ENCODE measurements at regions not wholly inside any gene's neighbourhood (a gene's known extent, or its start where the extent isn't known, plus 50 kb on each side); places are given as distances from the start of the nearest gene placed in this dataset.
"Not testable (repeated sequence)": the region's sequence is repeated elsewhere in the genome, so short reads cannot be mapped to it uniquely, and the experiment has no call there.

- no peak for DNase-seq
Measured at GRCh38 chr9:89946741-89947140, 341.9 kb downstream of the GADD45G start.

- no peak for DNase-seq
Measured at GRCh38 chr9:89949111-89949510, 344.3 kb downstream of the GADD45G start.

GRCh38 chr9:89951675-89952074 is 346.9 kb downstream of the GADD45G start:
- no peak for DNase-seq

DNA sequence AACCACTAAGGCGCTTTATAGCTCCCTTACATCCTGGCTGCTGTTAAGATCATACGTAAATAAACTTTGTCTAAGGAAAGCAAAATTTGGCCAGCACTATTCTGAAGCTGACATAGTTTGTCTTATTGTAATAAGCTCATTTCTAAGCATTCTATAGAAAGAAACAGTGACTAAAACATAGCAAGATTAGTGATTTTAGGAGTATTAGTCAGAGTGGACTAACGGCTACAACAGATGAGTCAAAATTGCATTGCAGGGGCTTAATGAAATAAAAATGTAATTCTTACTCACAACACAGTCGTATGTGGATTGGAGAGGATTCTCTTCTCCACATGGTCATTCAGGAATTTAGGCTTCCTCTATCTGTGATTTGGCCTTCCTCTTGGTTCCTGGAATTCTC is 347.6 kb downstream of the GADD45G start:
- no peak for DNase-seq

GRCh38 chr9:89953263-89953662 is 348.5 kb downstream of the GADD45G start:
- DNase-seq = not testable (repeated sequence)

GRCh38 chr9:89953824-89954615 is 349.2 kb downstream of the GADD45G start:
- DNase-seq = peak; percentile 11

- no peak for DNase-seq
Measured at GRCh38 chr9:89955144-89955543, 350.3 kb downstream of the GADD45G start.

GRCh38 chr9:89955626-89956025 is 350.8 kb downstream of the GADD45G start:
- DNase-seq = no peak

GRCh38 chr9:89956331-89956730 is 351.5 kb downstream of the GADD45G start:
- DNase-seq = no peak

- DNase-seq = no peak
Measured at GRCh38 chr9:89956907-89957306, 352.1 kb downstream of the GADD45G start.

- DNase-seq = no peak
Measured at GRCh38 chr9:89958086-89958485, 353.3 kb downstream of the GADD45G start.

- DNase-seq = no peak
Measured at GRCh38 chr9:89961616-89962341, 357.0 kb downstream of the GADD45G start.

- no peak for DNase-seq
Measured at GRCh38 chr9:89963280-89963679, 358.5 kb downstream of the GADD45G start.

DNA sequence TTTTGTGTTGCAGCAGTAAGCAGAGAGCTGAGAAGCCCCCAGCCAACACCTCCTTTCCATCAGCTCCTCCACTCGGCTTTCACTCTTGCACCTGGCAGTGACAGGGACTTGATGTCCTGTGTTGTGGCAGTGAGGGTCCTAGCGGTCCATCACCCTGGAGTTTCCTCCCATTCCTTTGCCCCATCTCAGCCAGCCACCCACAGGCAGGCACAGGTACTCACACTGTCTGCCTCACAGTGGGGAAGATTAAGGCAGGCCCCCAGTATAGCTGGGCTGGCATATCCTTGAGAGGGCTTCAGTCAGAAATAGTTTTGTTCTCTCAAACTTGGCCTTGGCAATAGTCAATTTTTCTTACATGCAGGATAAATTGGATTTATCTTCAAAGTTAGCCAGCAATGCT is 362.7 kb downstream of the GADD45G start:
- DNase-seq = no peak

DNA sequence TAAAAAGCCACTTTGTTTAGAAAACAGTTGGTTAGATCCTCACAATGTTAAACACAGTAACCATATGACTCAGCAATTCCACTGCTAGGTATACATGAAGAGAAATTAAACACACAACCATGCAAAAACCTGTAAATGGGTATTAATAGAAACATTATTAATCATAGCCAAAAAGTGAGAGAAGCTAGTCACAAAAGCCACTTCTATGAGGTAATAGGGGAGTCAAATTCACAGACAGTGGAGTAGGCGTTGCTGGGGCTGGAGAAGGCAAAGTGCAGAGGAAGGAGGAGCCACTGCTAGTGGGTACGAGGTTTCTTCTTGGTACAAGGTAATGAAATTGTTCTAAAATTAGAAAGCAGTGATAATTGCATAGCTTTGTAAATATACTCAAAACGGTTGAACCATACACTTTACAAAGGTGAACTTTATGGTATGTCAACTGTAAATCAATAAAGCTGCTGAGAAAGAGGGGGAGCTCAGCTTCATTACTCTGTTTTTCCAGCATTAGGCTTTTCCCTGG is 364.4 kb downstream of the GADD45G start:
- DNase-seq = no peak

DNA sequence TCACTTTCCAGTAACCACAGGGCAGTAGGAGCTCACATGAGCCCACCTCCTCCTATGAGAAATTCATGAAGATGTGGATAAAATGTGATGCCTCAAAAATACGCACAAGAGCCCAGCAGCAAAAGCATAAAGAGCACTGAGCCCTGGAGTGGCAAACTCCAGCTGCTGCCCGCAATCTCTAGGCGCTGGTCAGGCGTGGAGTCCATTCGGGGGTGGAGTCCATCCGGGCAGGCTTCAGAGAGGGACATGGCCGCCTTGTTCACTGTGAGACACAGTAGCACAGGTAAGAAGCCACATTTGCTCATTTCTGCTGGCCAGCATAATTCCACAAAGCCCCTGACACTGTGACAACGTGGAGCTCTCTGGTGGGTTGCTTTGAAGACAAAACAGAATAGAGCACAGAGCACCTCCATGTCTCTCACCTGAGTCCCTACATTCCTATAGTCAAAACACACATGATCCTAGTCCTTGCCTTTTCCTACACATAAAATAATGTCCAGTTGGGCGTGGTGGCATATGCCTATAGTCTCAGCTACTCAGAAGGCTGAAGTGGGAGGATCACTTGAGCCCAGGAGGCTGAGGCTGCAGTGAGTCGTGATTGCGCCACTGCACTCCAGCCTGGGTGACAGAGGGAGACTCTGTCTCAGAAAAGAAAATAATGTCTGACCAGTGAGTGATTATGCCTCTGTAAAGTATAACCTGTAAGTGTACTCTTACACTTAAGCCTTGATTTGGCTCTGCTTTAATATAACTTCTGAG is 365.2 kb downstream of the GADD45G start:
- DNase-seq = no peak

DNA sequence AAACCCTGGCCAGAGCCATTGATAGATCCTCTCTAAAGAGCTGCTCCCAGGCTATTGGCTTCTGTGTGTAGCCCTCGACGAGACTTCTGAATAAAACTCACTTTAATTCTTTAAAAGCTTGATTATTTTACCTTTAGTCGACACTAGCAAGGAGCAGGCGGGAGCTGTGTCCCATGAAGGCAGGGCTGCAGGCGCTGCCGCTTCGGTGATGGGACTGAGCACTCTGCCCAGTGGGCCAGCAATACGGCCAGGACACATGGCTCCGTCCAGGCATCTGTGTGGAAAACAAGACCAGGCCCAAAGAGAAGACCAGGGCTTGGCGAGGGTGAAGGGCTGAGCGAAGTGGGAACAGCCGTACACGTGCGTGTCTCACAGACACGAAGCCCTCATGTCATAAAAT is 365.9 kb downstream of the GADD45G start:
- no peak for DNase-seq

DNA sequence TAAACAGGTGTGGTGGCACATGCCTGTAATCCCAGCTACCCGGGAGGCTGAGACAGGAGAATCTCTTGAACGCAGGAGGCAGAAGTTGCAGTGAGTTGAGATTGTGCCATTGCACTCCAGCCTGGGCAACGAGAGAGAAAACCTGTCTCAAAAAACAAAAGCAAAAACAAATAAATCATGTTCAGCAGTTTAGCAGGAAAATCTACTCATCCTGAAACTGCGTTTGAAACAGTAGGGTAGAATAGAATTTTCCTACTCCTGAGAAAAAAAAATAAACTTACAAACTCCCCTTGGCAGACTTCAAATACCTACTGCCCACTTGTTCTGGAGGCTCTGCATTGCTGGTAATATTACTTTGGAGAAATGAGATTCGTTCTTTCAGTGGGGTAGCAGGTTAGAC is 367.7 kb downstream of the GADD45G start:
- DNase-seq = no peak

DNA sequence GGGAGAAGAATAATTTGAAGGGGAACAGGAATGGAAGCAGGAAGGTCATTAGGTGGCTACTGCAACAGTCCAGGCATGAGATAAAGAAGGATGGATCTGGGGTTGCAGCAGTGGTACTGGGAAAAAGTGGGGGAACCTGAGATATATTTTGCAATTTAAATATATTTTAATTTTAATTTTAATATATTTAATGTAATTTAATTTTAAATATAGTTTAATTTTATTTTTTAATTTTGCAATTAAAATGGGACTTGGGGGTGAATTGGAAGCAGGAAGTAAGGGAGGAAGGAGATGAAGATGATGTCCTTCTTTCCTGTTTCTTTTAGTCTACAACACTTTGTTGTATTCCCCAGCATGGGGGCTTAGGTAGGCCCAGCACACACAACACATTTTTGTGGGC is 369.8 kb downstream of the GADD45G start:
- DNase-seq = no peak

DNA sequence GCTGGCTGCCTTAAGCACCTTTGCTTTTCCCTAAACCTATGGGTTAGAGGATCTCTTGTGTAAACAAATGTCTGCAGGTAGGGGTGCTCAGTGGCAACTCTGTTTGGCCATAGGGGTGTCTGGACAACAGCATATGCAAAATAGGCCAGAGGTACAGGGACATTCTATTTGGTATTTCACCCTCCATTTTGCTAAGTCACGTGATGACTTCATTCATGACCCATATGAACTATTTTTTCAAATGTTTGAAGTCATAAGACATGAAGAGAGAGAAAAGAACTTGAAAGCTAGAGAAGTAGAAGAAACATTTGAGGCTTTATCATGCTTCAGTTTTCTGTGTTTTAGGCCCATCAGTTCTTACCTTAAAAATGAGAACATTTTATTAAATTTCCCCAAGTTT is 370.2 kb downstream of the GADD45G start:
- no peak for DNase-seq

- no peak for DNase-seq
Measured at GRCh38 chr9:89975630-89976029, 370.8 kb downstream of the GADD45G start.

- no peak for DNase-seq
Measured at GRCh38 chr9:89978185-89978584, 373.4 kb downstream of the GADD45G start.

DNA sequence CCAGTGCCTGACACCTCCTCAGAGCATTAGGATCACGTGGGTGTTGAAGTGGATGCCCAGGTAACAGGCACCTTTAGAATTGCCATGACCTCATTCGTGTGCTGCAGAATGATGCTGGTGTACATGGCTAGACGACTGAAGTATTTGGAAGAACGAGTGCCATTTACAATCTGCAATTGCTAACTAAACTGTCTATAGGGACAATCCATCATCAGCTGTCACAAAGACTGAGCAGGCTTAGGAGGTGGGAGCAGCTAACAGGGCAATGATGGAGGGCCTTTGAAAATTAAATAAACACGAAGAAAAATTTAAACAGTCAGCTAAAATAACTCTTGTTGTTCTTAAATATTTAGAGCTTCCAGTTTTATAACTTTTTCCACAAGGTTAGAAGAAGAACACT is 375.8 kb downstream of the GADD45G start:
- no peak for DNase-seq
